ENCODE measurements at regions not wholly inside any gene's neighbourhood (a gene's known extent, or its start where the extent isn't known, plus 50 kb on each side); places are given as distances from the start of the nearest gene placed in this dataset.
A peak's percentile ranks its signal among the peaks of the same experiment; 100 is the strongest.

DNA sequence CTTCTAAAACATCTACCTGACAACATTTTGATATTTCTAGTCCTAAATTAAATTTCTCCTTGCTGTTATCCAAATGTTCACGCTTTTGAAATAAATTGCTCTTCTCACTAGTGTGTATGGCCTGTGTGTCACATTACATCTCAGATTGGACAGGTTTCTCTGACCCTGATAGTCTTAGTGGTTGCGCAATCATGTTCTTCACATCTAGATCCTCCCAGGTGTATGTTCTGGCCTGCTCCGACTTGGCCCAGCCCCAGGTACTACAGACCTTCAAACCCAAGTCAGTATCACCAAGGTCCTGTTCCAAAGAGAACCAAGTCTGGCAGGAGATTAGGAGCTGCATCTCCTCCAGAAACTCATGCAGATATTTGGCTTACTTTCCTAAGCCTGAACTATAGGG lies 209.5 kb downstream of the ASCL1 start:
- DNase-seq (no peak), FAIRE-seq (no peak)
- H3K36me3 ChIP-seq (ENCODE audit: control insufficient read depth in 2 of 3, insufficient read depth in 3 of 3, low read length in 3 of 3) = no peaks in the 10 kb centered on the region
- H3K9ac ChIP-seq (ENCODE audit: low read length in 3 of 3) = no peak overlapping the region
- H3K27me3 ChIP-seq (ENCODE audit: control insufficient read depth, insufficient read depth, low read length) = no peaks in the 10 kb centered on the region
- H3K27ac ChIP-seq (ENCODE audit: low read depth in 2 of 2, low read length in 2 of 2) = no peak overlapping the region
- intact Hi-C loops (cut with DNase I) = no loop called here
- no peaks in the 10 kb centered on the region for H3K9me3 ChIP-seq (ENCODE audit: control insufficient read depth in 2 of 3, insufficient read depth in 1 of 3, low read length in 3 of 3)
- H3K4me3 ChIP-seq (ENCODE audit: low read length in 3 of 3) = no peak overlapping the region
- TF ChIP-seq, protein P1, sequence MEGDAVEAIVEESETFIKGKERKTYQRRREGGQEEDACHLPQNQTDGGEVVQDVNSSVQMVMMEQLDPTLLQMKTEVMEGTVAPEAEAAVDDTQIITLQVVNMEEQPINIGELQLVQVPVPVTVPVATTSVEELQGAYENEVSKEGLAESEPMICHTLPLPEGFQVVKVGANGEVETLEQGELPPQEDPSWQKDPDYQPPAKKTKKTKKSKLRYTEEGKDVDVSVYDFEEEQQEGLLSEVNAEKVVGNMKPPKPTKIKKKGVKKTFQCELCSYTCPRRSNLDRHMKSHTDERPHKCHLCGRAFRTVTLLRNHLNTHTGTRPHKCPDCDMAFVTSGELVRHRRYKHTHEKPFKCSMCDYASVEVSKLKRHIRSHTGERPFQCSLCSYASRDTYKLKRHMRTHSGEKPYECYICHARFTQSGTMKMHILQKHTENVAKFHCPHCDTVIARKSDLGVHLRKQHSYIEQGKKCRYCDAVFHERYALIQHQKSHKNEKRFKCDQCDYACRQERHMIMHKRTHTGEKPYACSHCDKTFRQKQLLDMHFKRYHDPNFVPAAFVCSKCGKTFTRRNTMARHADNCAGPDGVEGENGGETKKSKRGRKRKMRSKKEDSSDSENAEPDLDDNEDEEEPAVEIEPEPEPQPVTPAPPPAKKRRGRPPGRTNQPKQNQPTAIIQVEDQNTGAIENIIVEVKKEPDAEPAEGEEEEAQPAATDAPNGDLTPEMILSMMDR (IDR thresholded peaks at IDR 0.05; ENCODE audit: borderline replicate concordance, extremely low read depth, insufficient read depth) = no peak
- H3K4me1 ChIP-seq (ENCODE audit: control insufficient read depth in 2 of 3, insufficient read depth in 2 of 3, low read depth in 1 of 3, low read length in 3 of 3) = no peaks in the 10 kb centered on the region

DNA sequence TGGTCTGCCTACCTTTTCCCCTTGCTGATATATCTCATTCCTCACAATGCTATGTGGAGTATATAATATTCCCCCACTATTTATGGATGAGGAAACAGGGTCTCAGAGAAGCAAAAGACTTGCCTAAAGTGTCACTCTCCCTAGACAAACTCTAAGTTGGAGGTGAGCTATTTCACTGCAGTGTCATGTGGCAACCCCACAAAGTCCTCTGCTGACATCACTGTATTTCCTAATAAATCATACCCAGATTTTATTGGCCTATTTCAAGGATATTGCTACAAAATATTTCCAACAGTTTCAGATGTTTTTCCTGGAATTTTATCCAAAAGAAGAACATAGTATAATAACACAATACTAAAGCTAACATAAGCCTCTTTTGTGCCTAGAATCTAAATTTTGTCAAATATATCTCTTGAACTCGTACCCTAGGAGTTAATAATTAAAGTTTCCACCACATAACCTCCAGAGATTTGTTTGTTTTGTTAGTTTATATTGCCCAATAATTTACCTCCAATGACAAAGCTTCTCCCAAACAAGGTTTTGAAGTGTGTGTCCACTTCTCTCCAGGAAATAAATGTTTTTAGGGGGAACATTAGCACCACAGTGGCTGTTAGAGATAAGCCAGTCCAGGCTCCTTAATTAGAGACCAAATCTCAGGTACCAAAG lies 215.1 kb downstream of the ASCL1 start:
- H3K9me3 ChIP-seq (ENCODE audit: control insufficient read depth in 2 of 3, insufficient read depth in 1 of 3, low read length in 3 of 3) = no peaks in the 10 kb centered on the region
- TF ChIP-seq, protein P1 (IDR thresholded peaks at IDR 0.05; ENCODE audit: borderline replicate concordance, extremely low read depth, insufficient read depth) = no peak
- DNase-seq (no peak), FAIRE-seq (no peak)
- H3K9ac ChIP-seq (ENCODE audit: low read length in 3 of 3) = no peak overlapping the region
- H3K27me3 ChIP-seq (ENCODE audit: control insufficient read depth, insufficient read depth, low read length) = no peaks in the 10 kb centered on the region
- no peak overlapping the region for H3K4me3 ChIP-seq (ENCODE audit: low read length in 3 of 3)
- H3K27ac ChIP-seq (ENCODE audit: low read depth in 2 of 2, low read length in 2 of 2) = no peak overlapping the region
- no peaks in the 10 kb centered on the region for H3K4me1 ChIP-seq (ENCODE audit: control insufficient read depth in 2 of 3, insufficient read depth in 2 of 3, low read depth in 1 of 3, low read length in 3 of 3)
- H3K36me3 ChIP-seq (ENCODE audit: control insufficient read depth in 2 of 3, insufficient read depth in 3 of 3, low read length in 3 of 3) = no peaks in the 10 kb centered on the region
- intact Hi-C loops (cut with DNase I) = no loop called here

DNA sequence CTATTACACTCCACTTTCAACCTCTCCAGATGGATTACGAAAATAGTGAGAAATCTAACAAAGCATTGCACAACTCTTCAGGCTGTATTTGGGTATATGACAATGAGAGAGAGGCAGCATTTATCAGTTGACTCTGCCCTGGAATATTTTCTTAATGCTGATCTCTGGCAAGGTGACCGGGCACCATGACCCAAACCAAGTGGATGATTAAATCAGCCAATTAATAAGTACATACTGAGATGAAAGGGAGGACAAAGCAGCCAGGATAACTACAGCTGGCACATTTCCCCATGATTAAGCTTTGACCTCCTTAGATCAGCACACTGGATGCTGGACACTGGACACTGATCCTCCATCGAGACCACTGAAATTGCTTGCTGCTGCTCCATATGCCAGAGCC lies 218.2 kb downstream of the ASCL1 start:
- no peak overlapping the region for H3K9ac ChIP-seq (ENCODE audit: low read length in 3 of 3)
- DNase-seq = peak in 1 of 5 donors; percentile 1
- H3K9me3 ChIP-seq (ENCODE audit: control insufficient read depth in 2 of 3, insufficient read depth in 1 of 3, low read length in 3 of 3) = no peaks in the 10 kb centered on the region
- H3K27ac ChIP-seq (ENCODE audit: low read depth in 2 of 2, low read length in 2 of 2) = no peak overlapping the region
- H3K27me3 ChIP-seq (ENCODE audit: control insufficient read depth, insufficient read depth, low read length) = no peaks in the 10 kb centered on the region
- H3K4me1 ChIP-seq (ENCODE audit: control insufficient read depth in 2 of 3, insufficient read depth in 2 of 3, low read depth in 1 of 3, low read length in 3 of 3) = no peaks in the 10 kb centered on the region
- no peaks in the 10 kb centered on the region for H3K36me3 ChIP-seq (ENCODE audit: control insufficient read depth in 2 of 3, insufficient read depth in 3 of 3, low read length in 3 of 3)
- no peak overlapping the region for H3K4me3 ChIP-seq (ENCODE audit: low read length in 3 of 3)
- TF ChIP-seq, protein P1 (IDR thresholded peaks at IDR 0.05; ENCODE audit: borderline replicate concordance, extremely low read depth, insufficient read depth) = no peak
- intact Hi-C loops (cut with DNase I) = no loop called here
- FAIRE-seq = no peak
